ENCODE measurements at regions not wholly inside any gene's neighbourhood (a gene's known extent, or its start where the extent isn't known, plus 50 kb on each side); places are given as distances from the start of the nearest gene placed in this dataset.
A peak's percentile ranks its signal among the peaks of the same experiment; 100 is the strongest.
"Not testable (repeated sequence)": the region's sequence is repeated elsewhere in the genome, so short reads cannot be mapped to it uniquely, and the experiment has no call there.

DNA sequence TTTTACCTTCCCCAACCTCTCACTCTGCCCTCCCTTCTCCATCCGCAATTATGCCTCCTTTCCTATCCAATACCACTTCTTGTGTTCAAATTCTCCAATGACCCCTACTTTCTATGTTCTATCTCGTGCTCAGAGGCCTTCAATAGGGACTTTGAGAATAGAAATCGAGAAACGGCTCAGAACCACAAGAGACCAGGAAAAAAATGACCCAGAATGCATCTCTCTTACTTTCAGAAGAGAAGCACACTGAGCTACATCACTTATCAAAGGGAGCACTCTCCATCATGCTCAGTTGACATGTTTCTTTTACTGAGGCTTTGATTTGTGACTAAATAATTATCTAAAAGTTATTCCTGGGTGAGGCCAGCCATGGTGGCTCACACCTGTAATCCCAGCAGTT is 162.4 kb upstream of the PRICKLE2 start:
- DNase-seq, result no peak

DNA sequence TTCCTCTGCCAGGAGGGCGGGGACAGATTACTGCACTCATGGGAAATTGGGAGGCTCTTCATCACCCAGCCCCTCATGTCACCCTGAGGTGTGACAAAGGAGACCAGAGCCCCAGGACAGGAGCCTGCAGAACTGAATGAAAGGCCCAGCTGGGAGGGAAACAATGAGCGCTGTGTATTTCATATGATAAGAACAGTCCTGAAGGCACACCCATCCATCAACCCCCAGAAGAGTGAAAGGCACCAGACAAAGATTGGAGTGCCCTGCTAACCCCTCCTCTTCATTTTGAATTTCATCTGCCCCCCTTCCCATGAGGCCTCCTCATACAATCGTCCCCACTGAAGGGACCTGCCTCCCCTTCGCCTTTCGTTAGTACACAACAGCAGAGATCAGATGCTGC is 160.0 kb upstream of the PRICKLE2 start:
- DNase-seq, result no peak

DNA sequence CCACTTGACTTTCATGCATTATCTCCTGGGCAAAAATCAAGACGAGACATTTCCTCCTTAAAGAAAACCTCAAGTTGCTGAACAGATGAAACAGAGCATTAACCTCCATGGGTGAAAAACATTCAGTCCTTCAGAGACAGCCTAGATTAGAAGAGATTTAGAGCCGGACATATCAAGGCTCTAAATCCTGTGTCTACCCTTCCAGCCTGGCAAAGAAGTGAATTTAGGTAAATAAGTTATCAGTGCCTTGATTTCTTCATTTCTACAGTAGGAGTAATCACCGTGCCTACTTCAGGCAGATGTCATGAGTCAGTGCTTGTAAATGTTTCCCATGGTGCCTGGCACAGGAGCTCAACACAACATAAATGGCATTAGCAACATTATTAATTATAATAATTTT is 159.3 kb upstream of the PRICKLE2 start:
- no peak for DNase-seq

DNA sequence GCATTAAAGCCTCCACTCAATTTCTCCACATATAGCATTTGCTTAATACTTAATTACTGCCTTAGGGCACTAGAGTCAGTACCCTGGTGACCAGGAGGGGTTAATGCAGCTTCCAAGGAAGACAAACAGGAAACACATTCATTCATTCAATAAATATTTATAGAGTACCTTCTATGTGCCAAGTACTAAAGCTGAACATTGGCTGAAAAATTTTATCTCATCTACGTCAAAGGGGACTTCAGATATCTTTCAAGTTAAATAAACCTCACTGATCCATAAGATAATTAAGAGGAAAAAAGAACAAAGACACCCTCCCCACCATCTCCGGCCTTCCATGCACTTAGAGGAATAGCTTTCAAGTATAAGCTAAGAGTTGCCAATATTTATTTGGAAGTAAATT is 156.9 kb upstream of the PRICKLE2 start:
- no peak for DNase-seq

DNA sequence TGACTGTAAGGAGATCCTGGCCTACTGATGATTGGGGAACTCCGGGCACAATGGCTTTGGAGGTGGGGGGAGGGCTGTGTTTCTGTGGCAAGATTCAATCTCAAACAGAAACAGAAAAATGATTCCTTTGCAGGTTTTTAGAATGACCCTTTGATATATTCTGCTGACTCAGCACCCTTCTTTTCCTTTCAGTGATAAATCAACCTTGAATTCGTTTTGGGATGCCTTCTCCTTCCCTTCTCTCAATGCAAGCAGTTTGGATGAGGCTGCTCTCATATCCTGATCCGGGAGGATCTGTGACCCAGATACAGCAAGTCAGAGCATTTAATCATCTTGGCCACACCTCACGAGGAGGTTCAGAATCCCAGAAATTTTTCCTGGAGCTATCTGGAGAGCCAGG is 156.1 kb upstream of the PRICKLE2 start:
- no peak for DNase-seq

DNA sequence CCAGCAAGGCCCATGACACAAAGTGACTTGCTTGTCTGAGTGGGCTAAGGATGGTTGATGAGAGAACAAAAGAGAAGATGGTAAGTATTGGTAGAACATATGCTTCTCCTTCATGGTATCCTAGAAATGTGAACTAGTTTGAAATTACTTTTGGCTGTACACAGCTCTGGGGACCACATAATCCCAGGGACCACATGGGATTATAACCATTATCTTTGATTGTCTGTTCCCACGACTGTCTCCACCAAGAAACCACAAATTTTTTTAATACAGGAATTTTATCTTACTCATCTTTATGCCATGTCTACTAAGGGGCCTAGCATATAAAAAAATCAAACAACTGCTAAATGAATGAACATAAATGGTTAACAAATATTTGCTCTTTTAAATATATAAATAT is 155.3 kb upstream of the PRICKLE2 start:
- no peak for DNase-seq

DNA sequence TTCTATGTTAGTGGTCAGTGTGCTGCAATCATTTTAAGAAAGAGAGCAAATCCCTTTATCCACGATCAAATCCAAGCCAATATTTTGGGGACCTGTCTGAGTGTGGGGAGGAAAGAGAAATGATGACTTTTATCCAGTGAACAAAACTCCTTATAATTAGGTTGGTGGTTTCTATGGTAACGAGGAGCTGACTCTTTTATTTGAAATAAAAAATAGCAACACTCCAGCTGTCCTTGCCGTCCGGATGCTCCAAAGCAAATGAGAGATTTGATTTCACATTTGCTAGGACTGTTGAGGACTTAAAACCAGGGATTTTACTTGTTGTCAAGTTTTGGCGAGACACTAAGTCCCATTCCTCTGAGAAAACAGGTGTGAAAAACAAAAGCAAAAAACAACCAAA is 154.0 kb upstream of the PRICKLE2 start:
- DNase-seq, result no peak

DNA sequence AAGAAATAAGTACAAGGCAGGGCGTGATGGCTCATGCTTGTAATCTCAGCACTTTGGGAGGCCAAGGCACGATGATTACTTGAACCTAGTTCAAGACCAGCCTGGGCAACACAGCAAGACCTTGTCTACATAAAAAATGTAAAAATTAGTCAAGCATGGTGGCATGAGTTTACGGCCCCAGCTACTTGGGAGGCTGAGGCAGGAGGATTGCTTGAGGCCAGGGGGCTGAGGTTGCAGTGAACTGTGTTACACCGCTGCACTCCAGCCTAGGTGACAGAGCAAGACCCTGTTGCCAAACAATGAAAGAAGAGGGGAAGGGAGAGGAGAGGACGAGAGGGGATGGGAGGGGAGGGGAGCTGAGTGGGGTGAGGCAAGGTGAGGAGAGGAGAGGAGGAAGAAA is 152.7 kb upstream of the PRICKLE2 start:
- no peak for DNase-seq

DNA sequence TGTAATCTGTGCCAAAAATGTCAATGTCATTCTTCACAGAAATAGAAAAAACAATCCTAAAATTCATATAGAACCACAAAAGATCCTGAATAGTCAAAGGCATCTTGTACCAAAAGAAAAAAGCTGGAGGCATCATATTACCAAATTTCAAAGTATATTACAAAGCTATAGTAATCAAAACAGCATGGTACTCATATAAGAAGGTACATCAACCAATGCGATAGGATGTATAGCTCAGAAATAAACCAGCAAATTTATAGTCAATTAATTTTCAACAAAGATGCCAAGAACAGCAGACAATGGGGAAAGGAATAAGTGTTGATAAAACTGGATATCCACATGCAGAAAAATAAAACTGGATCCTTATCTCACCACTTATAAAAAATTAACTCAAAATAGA is 150.5 kb upstream of the PRICKLE2 start:
- DNase-seq, result no peak

DNA sequence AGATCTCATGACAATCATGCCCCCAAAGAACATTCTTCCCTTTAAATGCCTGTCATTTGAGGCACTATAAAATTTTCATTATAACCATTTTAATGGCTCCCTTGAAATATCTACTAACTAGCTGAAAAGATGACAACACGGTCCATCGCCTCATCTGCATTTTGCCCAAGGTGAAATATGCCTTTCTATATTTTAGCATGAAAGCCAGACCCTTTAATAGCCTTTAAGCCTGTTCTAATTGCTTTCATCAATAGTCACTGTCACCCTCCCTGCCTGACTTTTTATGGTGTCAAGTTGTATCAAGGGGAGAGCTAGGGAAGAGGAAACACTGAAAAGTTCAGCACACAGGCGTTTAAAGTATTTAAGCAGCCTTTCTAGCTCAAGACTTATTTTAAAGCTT is 144.1 kb upstream of the PRICKLE2 start:
- DNase-seq, result no peak

DNA sequence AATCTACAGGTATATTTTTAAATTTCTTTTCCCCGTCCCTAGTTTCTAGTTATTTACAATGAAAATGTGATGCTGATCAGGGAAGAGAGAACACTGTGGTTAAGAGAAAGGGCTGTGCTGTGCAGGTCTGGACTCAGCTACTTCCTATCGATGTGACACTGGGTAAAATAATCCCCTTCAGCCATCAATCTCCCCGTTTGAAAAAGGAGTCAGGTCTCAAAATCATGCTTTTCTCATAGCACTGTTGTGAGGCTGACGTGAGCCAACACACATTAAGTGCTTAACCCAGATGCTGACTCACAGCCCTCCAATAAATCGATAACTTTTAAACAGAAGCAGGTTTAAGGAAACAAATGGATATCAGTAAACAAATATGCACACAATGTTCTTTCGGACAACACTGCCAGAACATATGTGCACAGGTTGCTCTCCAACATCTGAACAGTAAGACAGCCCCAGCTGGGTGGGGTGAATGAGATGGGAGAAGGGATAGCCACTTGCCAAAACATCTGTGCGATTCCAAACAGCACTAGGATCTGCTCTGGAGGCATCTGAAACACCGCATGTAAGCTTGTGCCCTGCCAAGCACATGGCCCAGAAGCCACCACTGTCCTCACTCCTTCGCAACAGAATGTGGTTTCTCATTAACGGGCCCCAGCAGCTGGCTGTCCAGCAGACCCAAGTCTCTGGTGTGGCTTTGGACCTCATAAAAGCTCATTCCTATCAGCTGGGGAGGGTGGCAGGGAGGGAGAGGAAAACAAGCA is 143.2 kb upstream of the PRICKLE2 start:
- peak; percentile 45 for DNase-seq

DNA sequence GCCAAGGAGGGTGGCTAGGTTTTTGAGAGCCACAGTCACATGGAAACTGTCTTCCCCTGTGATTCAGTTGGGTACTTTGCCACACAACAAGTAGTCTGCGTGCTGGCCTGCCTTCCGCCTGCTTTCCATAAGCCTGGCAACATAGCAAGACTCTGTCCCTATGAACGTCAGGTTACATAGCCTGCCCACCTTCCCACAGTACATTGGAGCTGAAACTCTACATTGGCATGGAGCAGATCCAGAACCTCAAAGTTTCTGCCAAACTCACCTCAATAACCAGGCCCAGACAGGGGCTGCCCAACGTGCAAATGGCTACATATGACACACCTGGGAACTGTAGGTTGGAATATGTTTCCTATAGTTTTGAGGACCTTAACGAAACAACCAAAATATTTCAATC is 140.6 kb upstream of the PRICKLE2 start:
- DNase-seq, result no peak

DNA sequence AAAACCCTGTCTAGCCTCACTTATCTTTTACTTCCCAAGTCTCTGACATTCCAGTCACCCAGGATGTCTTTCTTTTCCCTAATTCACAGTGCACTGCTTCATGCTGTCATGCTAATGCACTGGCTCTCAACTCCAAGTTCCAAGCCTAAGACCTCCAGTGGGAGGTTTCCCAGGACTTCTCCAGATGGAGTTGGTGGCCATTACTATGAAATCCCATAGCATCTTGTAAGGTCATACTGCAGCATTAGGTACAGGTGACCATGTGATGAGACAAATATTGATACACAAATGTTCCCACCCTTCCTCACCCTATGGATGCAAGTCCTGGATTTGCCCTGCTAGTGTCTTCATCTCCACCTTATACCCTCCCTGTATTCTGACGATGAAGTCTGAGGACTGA is 138.6 kb upstream of the PRICKLE2 start:
- no peak for DNase-seq

DNA sequence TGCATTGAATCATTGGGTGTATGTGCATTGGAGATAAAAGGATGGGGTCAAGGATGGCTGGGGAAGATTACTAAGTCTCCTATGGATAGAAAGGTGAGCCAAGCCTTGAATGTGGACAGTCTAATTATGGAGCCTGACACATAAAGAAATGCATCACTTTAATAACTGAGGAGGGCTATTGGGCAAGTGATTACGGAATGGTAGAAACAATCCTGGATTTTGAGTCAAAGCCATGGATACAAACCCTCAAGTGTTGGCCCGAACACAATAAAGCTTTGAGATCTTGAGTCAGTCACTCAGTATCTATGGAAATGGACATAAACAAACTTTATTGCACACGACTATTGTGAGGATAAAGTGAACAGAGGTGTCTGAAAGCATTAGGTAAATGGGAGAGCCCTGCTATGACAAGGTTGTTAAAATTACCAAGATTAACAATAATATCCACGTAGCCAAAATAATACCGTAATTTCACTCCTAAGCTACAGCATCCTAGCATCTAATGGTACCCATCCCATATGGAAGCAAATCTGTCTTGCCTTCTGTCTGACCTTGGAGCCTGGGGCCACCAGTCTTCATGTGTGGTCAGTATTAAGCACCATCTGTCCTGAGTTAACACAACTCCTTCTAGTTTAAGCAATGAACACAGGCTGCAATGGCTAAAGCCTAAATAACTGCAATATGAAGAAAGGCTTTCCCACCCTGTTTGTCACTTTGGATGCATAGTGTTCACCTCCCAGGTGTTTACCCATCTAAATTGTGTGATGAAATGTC is 136.9 kb upstream of the PRICKLE2 start:
- DNase-seq, result no peak

DNA sequence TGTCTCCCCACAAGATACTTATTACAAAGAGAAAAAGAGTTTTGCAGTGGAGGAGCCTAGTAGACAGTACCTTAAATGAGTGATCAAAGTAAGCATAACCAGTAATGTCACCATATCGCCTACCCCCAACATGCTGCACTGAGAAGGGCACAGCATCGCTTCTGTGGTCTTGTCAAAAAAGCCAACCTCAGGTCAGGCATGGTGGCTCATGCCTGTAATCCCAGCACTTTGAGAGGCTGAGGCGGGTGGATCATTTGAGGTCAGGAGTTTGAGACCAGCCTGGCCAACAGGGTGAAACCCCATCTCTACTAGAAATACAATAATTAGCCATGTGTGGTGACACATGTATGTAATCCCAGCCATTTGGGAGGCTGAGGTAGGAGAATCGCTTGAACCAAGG is 135.8 kb upstream of the PRICKLE2 start:
- not testable (repeated sequence) for DNase-seq

DNA sequence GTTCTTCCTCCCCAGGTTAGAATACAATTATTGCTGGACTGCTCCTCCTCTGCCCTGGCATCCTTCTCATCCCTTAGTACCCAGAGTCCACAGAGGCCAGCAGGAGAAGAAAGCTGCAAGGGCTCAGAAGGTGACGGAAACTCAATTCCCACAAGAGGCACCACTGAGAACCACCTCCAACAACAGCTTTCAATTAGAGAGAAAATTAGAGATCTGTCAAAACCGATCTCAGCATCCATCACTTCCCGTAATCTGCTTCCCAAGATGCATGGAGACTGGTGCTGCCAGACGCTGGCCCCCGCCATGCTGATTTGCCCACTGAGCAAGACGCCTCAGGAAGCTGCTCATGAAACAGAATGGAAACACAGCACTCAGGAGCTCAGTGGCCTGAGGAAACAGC is 135.0 kb upstream of the PRICKLE2 start:
- no peak for DNase-seq

DNA sequence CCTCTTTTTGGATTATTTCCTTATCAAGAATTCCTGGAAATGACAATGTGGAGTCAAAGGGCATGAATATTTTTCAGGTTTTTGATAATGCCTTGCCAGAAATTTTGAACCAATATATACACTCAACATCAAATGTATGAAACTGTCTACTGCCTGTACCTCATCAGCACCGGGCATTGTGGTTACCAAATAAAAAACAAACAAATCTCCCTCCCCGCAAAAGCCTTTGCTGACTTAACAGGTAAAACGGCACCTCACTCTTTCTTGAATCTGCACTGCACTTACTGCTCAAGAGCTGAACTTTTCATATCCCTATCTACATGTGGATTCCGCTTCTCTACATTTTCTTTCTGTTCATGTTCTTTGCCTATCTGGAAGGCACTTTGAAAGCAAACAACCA is 134.5 kb upstream of the PRICKLE2 start:
- DNase-seq, result no peak

DNA sequence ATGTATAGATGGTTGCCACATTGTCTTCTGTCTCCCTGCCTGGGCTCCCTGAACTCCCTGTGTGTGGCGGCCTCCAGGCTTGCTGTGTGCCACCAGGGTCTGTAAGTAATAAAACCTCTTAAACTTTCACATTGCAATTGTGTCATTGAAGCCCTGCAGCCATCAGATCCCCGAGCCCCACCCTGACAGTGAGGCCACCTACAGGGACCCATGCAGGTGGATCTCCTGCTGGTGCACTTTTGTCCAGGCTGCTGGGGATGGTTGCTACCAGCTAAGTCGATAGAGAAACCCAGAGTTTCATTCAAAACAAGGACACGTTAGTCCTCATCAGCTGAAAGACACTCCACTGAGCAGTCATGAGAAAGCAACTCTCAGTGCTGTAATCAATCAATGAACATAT is 133.6 kb upstream of the PRICKLE2 start:
- no peak for DNase-seq

DNA sequence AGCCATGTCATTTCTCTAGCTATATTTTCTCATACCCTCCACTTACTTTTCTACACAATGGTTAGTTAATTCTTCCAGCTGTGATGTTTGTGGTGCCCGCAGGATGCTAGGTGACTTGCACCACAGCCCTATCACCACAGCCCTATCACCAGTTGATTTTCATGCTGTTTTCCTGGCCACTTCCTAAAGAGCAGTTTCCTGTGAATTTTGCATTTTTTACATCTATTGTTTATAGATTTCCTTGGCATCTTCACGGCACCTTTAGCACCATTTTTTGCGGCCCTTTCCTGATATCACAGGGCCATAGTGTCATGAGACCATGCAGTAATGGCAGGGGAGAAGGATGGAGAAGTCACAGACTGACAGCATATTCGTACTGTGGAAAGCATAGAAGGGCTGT is 132.9 kb upstream of the PRICKLE2 start:
- DNase-seq, result no peak

DNA sequence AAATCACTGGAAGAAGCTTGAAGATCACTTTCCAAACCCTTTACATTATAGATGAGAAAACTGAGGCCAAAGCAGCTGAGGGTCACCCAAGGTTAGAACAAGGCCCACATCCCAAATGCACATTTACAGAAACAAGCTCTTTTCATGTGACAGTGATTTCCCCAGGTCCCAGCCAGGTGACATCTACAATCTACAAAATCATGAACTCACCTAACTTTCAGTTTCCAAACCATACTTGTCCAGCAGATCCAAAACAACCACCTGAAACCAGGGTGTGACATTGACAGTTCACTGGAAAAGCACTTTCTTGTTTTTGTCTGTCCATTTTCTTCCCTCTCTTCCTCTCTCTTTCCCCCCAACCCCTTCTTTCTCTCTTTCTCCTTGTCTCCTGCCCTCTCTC is 132.2 kb upstream of the PRICKLE2 start:
- DNase-seq, result no peak

DNA sequence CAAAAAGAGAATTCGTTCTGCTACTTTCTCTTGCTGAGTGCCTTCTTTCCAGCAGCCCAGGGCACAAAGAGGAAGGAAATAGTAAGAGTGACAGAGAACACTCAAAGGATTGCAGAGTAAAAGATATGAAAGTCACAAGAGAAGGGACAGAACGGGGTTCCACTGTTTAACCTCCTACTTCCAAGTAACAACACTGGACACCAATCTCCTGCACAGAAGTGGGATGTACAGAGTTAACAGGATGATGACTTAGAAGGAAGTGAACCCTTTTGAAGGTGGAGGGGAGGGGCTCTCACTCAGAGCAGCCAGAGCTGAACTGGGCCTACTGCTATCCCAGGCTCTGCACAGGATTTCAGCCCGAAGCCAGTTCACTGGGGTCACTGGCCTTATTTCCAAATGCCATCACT is 130.1 kb upstream of the PRICKLE2 start:
- DNase-seq, result no peak

DNA sequence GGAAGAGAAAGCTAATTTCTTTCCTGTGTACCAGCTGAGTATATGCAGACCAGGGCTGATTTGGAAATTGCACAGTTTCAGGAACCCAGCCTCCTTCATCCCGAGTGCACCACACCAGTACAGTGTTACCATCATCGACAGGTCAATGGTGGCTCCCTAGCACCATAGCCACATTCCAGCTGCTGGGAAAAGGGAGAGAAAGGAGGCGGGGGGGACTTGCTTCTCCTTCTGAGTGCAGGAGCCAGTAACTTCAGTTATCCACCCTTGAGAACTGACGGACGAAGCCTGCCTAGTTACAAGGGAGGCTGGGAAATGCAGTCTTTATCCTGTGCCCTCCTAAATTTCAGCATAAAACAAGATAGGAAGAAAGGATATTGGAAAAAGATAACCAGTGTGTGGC is 129.7 kb upstream of the PRICKLE2 start:
- no peak for DNase-seq

DNA sequence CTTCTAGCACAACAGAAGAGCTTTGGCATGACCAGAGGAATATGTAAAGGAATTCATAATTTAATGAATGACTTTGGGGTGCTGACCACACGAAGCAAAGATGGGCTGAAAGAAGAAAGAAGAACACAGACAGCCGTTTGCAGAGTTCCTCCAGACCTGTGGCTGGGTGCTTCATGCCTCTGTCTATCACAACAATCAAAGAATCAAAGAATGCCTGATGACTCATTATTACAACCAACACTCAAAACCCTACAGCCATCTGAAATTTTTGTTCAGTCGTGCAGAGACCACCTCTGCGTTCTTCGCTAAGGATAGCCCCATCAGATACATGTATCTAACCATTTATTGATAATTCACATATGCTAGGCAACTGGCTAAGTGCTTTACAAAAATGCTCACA is 129.0 kb upstream of the PRICKLE2 start:
- DNase-seq, result no peak

DNA sequence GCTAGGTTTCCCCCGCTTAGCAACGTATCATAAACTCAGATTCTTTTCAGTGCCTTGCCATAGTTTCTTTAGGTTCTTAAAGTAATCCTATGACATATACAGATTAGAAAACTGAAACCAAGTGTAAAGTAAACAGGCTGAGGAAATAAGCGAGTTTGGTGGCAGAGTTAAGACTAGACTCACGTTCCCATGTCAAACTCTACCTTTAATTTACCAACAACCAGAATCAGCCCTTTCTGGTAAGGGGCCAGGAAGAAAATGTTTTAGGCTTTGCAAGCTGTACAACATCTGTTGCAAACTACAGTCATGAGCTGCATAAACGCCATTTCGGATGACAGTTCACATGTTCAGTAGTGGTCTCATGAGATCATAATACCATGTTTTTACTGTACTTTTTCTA is 128.0 kb upstream of the PRICKLE2 start:
- DNase-seq, result no peak

DNA sequence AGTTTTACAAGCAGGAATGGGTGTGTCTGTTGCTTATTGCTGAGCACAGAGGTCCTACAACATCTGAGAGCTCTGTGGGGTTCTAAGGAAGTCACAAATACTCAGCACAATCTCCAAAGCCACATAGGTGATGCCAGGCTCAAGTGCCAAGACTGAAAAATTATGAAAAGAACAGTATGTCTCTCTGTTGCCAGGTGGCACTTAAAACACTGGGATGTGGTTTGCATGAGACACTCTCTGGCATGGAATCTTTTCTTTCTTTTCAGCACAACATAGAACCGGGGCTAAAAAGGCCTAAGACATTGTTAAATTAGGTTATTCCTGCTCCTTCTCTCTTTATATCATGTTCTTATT is 127.3 kb upstream of the PRICKLE2 start:
- DNase-seq, result no peak
